Uterus (tissue), 2 donors: ENCODE measurements at regions not wholly inside any gene's neighbourhood (a gene's known extent, or its start where the extent isn't known, plus 50 kb on each side); places are given as distances from the start of the nearest gene placed in this dataset.

Experiments used
- POLR2A ChIP-seq, 2 donors: fragments of 450-650 bp; IDR thresholded peaks; one replicate each; pipeline ENCODE4 v1.6.1; 2016; ENCODE audit warnings: antibody characterized with exemption in 2 of 2, mild to moderate bottlenecking in 1 of 2, moderate library complexity in 1 of 2
- TF ChIP-seq, protein P1 (sequence below), 4 experiments: fragments of 200-600 bp in 2 of 4; fragments of 450-650 bp in 2 of 4; sonication (generic) in 2 of 4; IDR thresholded peaks; one replicate each; pipeline ENCODE4 v1.5.1; 2016 to 2019; ENCODE audit warnings: antibody characterized with exemption in 4 of 4, mild to moderate bottlenecking in 2 of 4, moderate library complexity in 1 of 4

DNA sequence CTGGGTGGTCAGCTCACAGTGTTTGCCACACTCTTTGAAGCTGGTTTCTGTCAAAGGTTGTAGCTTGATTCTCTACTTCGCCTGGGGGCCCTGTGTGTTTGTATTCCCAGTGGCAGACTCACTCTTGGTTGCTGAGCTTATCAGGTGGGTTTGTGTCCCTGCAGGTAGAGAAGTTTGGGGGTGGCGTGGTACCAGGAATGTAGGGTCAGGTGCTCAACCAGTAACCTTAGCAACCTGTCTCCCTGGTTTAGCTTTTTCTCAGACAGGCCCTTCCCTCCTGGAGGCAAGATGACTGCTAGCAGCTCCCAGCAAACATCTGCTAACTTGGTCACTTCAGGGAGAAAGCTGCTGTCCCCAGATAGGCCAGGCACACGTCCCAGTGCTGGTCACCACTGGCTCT is 352.2 kb downstream of the AACS start:
- TF ChIP-seq, protein P1, sequence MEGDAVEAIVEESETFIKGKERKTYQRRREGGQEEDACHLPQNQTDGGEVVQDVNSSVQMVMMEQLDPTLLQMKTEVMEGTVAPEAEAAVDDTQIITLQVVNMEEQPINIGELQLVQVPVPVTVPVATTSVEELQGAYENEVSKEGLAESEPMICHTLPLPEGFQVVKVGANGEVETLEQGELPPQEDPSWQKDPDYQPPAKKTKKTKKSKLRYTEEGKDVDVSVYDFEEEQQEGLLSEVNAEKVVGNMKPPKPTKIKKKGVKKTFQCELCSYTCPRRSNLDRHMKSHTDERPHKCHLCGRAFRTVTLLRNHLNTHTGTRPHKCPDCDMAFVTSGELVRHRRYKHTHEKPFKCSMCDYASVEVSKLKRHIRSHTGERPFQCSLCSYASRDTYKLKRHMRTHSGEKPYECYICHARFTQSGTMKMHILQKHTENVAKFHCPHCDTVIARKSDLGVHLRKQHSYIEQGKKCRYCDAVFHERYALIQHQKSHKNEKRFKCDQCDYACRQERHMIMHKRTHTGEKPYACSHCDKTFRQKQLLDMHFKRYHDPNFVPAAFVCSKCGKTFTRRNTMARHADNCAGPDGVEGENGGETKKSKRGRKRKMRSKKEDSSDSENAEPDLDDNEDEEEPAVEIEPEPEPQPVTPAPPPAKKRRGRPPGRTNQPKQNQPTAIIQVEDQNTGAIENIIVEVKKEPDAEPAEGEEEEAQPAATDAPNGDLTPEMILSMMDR (IDR thresholded peaks at IDR 0.05): no peak
- TF ChIP-seq POLR2A (IDR thresholded peaks at IDR 0.05): no peak
